ENCODE measurements at regions not wholly inside any gene's neighbourhood (a gene's known extent, or its start where the extent isn't known, plus 50 kb on each side); places are given as distances from the start of the nearest gene placed in this dataset.

GRCh38 chr7:45980973-45981372, 59.9 kb upstream of the IGFBP3 start:
- H3K4me3 ChIP-seq (ENCODE audit: low read length), result no peak overlapping the region
- DNase-seq (ENCODE audit: low read depth), result no peak
- TF ChIP-seq CTCF (conservative IDR thresholded peaks at IDR 0.05; ENCODE audit: low read depth, low read length), result no peak

- no peak overlapping the region for H3K4me3 ChIP-seq (ENCODE audit: low read length)
- no peak for TF ChIP-seq CTCF (conservative IDR thresholded peaks at IDR 0.05; ENCODE audit: low read depth, low read length)
- no peak for DNase-seq (ENCODE audit: low read depth)
These were observed 59.3 kb upstream of the IGFBP3 start for GRCh38 chr7:45980181-45980905.

- H3K4me3 ChIP-seq (ENCODE audit: low read length), result no peak overlapping the region
- TF ChIP-seq CTCF (conservative IDR thresholded peaks at IDR 0.05; ENCODE audit: low read depth, low read length), result no peak
- DNase-seq (ENCODE audit: low read depth), result no peak
These were observed 58.5 kb upstream of the IGFBP3 start for GRCh38 chr7:45979275-45980180.

- peak overlapping the region; percentile 29 for H3K4me3 ChIP-seq (ENCODE audit: low read length)
- no peak for DNase-seq (ENCODE audit: low read depth)
- TF ChIP-seq CTCF (conservative IDR thresholded peaks at IDR 0.05; ENCODE audit: low read depth, low read length), result no peak
These were observed 57.7 kb upstream of the IGFBP3 start for GRCh38 chr7:45978731-45979211.

GRCh38 chr7:45978010-45978681, 57.1 kb upstream of the IGFBP3 start:
- peak overlapping the region; percentile 29 for H3K4me3 ChIP-seq (ENCODE audit: low read length)
- peak; percentile 92 for DNase-seq (ENCODE audit: low read depth)
- TF ChIP-seq CTCF (conservative IDR thresholded peaks at IDR 0.05; ENCODE audit: low read depth, low read length), result no peak

GRCh38 chr7:45977256-45977780, 56.2 kb upstream of the IGFBP3 start:
- H3K4me3 ChIP-seq (ENCODE audit: low read length), result no peak overlapping the region
- TF ChIP-seq CTCF (conservative IDR thresholded peaks at IDR 0.05; ENCODE audit: low read depth, low read length), result no peak
- DNase-seq (ENCODE audit: low read depth), result no peak

Measured in retinal pigment epithelial cell (primary cell).